H1 (cell line): ENCODE measurements at regions not wholly inside any gene's neighbourhood (a gene's known extent, or its start where the extent isn't known, plus 50 kb on each side); places are given as distances from the start of the nearest gene placed in this dataset.

ENCODE experiments used
- CTCF ChIA-PET: fragments of 300-600 bp; sonication (Branson Sonifier 250); formaldehyde crosslinking; loops from one replicate; lab custom pipeline; 2021; ENCODE audit not compliant: partially characterized antibody; lab: Charles Lee
- POLR2A ChIA-PET: fragments of 300-600 bp; sonication (Branson Sonifier 250); formaldehyde crosslinking; loops from one replicate; lab custom pipeline; 2021; ENCODE audit warnings: inconsistent platforms; ENCODE audit not compliant: partially characterized antibody; lab: Charles Lee
- DNase-seq, 2 experiments: peaks; one replicate each; pipeline versions ENCODE4 v3.0.0 to v3.0.0-alpha.2; 2010 to 2022; ENCODE audit warnings: low spot score in 2 of 2, low read depth in 1 of 2, mixed read lengths in 1 of 2
- FAIRE-seq: peaks from 2 replicates; lab custom pipeline; 2011; peaks lifted over from hg19 to GRCh38; lab: Jason Lieb, UNC
- H2AFZ ChIP-seq: 2 replicates; pipeline ENCODE4 v1.8.1; 2012; ENCODE audit warnings: low read length, inconsistent platforms
- H2AK5ac ChIP-seq: 2 replicates; pipeline ENCODE4 v1.6.1; 2013; ENCODE audit warnings: low read depth, low read length
- H2BK120ac ChIP-seq: replicated peaks from 2 replicates; pipeline ENCODE3; 2013; ENCODE audit warnings: low read depth, low read length, inconsistent platforms
- H2BK12ac ChIP-seq: 2 replicates; pipeline ENCODE4 v1.6.1; 2013; ENCODE audit warnings: low read depth, low read length
- H2BK15ac ChIP-seq: 2 replicates; pipeline ENCODE4 v1.6.1; 2013; ENCODE audit warnings: low read length
- H2BK20ac ChIP-seq: 2 replicates; pipeline ENCODE4 v1.6.1; 2013; ENCODE audit warnings: low read length
- H2BK5ac ChIP-seq: 2 replicates; pipeline ENCODE4 v1.6.1; 2013; ENCODE audit warnings: low read depth, low read length
- H3K14ac ChIP-seq: 2 replicates; pipeline ENCODE4 v1.6.1; 2013; ENCODE audit warnings: inconsistent platforms; ENCODE audit not compliant: insufficient read length
- H3K18ac ChIP-seq: 2 replicates; pipeline ENCODE4 v1.6.1; 2013; ENCODE audit warnings: low read length; ENCODE audit errors: extremely low read depth
- H3K23ac ChIP-seq: 2 replicates; pipeline ENCODE4 v1.6.1; 2013; ENCODE audit warnings: inconsistent platforms; ENCODE audit not compliant: insufficient read length
- H3K23me2 ChIP-seq: 2 replicates; pipeline ENCODE4 v1.6.1; 2013; ENCODE audit warnings: low read depth, low read length
- H3K27ac ChIP-seq: 2 replicates; pipeline ENCODE4 v1.6.1; 2011; ENCODE audit warnings: low read depth, low read length, inconsistent platforms
- H3K27me3 ChIP-seq, 4 experiments: replicated peaks in 1 of 4; 1 replicate in 1 of 4; 2 replicates in 3 of 4; pipeline versions ENCODE4 v1.6.1 to v1.8.1; 2011 to 2013; ENCODE audit warnings: low read length in 3 of 4, mild to moderate bottlenecking in 3 of 4, inconsistent platforms in 2 of 4, mixed read lengths in 2 of 4, moderate library complexity in 1 of 4; ENCODE audit not compliant: control insufficient read depth in 3 of 4, insufficient read depth in 3 of 4; ENCODE audit errors: extremely low read depth in 1 of 4
- H3K36me3 ChIP-seq, 4 experiments: 2 replicates each; pipeline versions ENCODE4 v1.6.1 to v1.8.1; 2011 to 2013; ENCODE audit warnings: mild to moderate bottlenecking in 4 of 4, low read length in 3 of 4, moderate library complexity in 2 of 4, control low read depth in 1 of 4, inconsistent platforms in 1 of 4; ENCODE audit not compliant: insufficient read depth in 4 of 4, control insufficient read depth in 2 of 4
- H3K4ac ChIP-seq: replicated peaks from 2 replicates; pipeline ENCODE3; 2013; ENCODE audit warnings: low read length, low read depth, mixed read lengths, inconsistent platforms; ENCODE audit not compliant: insufficient read length
- H3K4me1 ChIP-seq, 4 experiments: replicated peaks in 1 of 4; 1 replicate in 1 of 4; 2 replicates in 3 of 4; pipeline versions ENCODE4 v1.6.1 to v1.8.1; 2011 to 2013; ENCODE audit warnings: low read length in 3 of 4, inconsistent platforms in 2 of 4, mixed read lengths in 1 of 4; ENCODE audit not compliant: insufficient read depth in 4 of 4, control insufficient read depth in 3 of 4
- H3K4me2 ChIP-seq, 2 experiments: 2 replicates each; pipeline versions ENCODE4 v1.6.1 to v1.8.1; 2011 to 2013; ENCODE audit warnings: low read depth in 2 of 2, low read length in 2 of 2, control low read depth in 1 of 2, inconsistent platforms in 1 of 2, mild to moderate bottlenecking in 1 of 2; ENCODE audit not compliant: insufficient read depth in 1 of 2
- H3K4me3 ChIP-seq, 4 experiments: fragments of 200-600, 300-600 bp in 1 of 4; sonication (generic), shearing (Covaris generic), sonication (Bioruptor Twin) in 1 of 4; 2 replicates each; pipeline versions ENCODE4 v1.5.1 to v1.8.1; 2011 to 2016; ENCODE audit warnings: low read length in 4 of 4, low read depth in 3 of 4, control low read depth in 2 of 4, inconsistent platforms in 2 of 4, mild to moderate bottlenecking in 2 of 4, mixed read lengths in 1 of 4, moderate library complexity in 1 of 4; ENCODE audit not compliant: insufficient read depth in 2 of 4; ENCODE audit errors: extremely low read depth in 1 of 4
- H3K56ac ChIP-seq: replicated peaks from 2 replicates; pipeline ENCODE3; 2013; ENCODE audit warnings: low read depth, mild to moderate bottlenecking, mixed read lengths, low read length, inconsistent platforms; ENCODE audit not compliant: insufficient read length
- H3K79me1 ChIP-seq: 2 replicates; pipeline ENCODE4 v1.6.1; 2013; ENCODE audit warnings: low read depth, low read length, control low read depth
- H3K79me2 ChIP-seq, 2 experiments: 2 replicates each; pipeline versions ENCODE4 v1.6.1 to v1.8.1; 2012 to 2013; ENCODE audit warnings: low read length in 2 of 2, mild to moderate bottlenecking in 2 of 2, inconsistent platforms in 1 of 2; ENCODE audit not compliant: insufficient read depth in 2 of 2, control insufficient read depth in 1 of 2
- H3K9ac ChIP-seq, 4 experiments: replicated peaks in 1 of 4; 1 replicate in 1 of 4; 2 replicates in 3 of 4; pipeline versions ENCODE4 v1.6.1 to v1.8.1; 2011 to 2013; ENCODE audit warnings: low read depth in 3 of 4, low read length in 3 of 4, control low read depth in 2 of 4, mild to moderate bottlenecking in 2 of 4, moderate library complexity in 2 of 4, inconsistent platforms in 1 of 4; ENCODE audit errors: extremely low read depth in 1 of 4
- H3K9me3 ChIP-seq, 2 experiments: 2 replicates each; pipeline versions ENCODE4 v1.6.1 to v1.8.1; 2012 to 2013; ENCODE audit warnings: mild to moderate bottlenecking in 2 of 2, moderate library complexity in 2 of 2, control low read depth in 1 of 2, inconsistent platforms in 1 of 2, low read depth in 1 of 2, low read length in 1 of 2, mixed read lengths in 1 of 2; ENCODE audit not compliant: insufficient read depth in 2 of 2
- H4K20me1 ChIP-seq, 2 experiments: replicated peaks in 1 of 2; 2 replicates each; pipeline versions ENCODE3 to v1.8.1; 2011 to 2013; ENCODE audit warnings: inconsistent platforms in 2 of 2, low read length in 2 of 2, mild to moderate bottlenecking in 1 of 2; ENCODE audit not compliant: insufficient read depth in 2 of 2, control insufficient read depth in 1 of 2
- H4K5ac ChIP-seq: 2 replicates; pipeline ENCODE4 v1.6.1; 2013; ENCODE audit warnings: low read length, low read depth, mixed read lengths, inconsistent platforms; ENCODE audit not compliant: insufficient read length
- H4K8ac ChIP-seq: 2 replicates; pipeline ENCODE4 v1.8.0; 2013; ENCODE audit warnings: mild to moderate bottlenecking, moderate library complexity, low read length, inconsistent platforms; ENCODE audit not compliant: insufficient read depth; ENCODE audit errors: extremely low read depth
- H4K91ac ChIP-seq: replicated peaks from 2 replicates; pipeline ENCODE3; 2013; ENCODE audit warnings: low read length, mixed read lengths, inconsistent platforms; ENCODE audit not compliant: insufficient read length
- EGR1 ChIP-seq: IDR thresholded peaks from 2 replicates; pipeline ENCODE4 v1.6.1; 2011; ENCODE audit warnings: low read depth, low read length, borderline replicate concordance
- WGBS, 2 experiments: shearing (Covaris generic) in 1 of 2; methylation state at CpG; one replicate each; pipeline versions ENCODE4 v1.1.6 to v1.1.7; 2013 to 2015; ENCODE audit warnings: low lambda C conversion rate in 2 of 2, mixed read lengths in 2 of 2, inconsistent platforms in 1 of 2, low coverage in 1 of 2, missing lambda C conversion rate in 1 of 2; ENCODE audit not compliant: insufficient replicate concordance in 2 of 2, insufficient coverage in 1 of 2, insufficient read length in 1 of 2; ENCODE audit errors: extremely low coverage in 1 of 2, missing lambda C conversion rate in 1 of 2; 5-methylcytosine and 5-hydroxymethylcytosine counted together
- TF ChIP-seq, protein P1 (sequence below): IDR thresholded peaks from 2 replicates; pipeline ENCODE4 v1.6.1; 2011; ENCODE audit warnings: low read length, improper control_type of control experiment

GRCh38 chr18:70380915-70381896, 92.4 kb downstream of the SOCS6 start:
- H3K36me3 ChIP-seq, result no peaks in the 10 kb centered on the region
- no peaks in the 10 kb centered on the region for H3K23me2 ChIP-seq
- H3K79me1 ChIP-seq, result no peaks in the 10 kb centered on the region
- H2AK5ac ChIP-seq, result no peak overlapping the region
- no peak for DNase-seq
- POLR2A ChIA-PET, result no interaction called here
- 0 out of 2 replicates have a peak overlapping the region, but pooled peaks have one; percentile 61 for H2BK20ac ChIP-seq
- H2AFZ ChIP-seq, result no peak overlapping the region
- no peak overlapping the region for H4K5ac ChIP-seq
- no peak overlapping the region for H3K56ac ChIP-seq
- H4K8ac ChIP-seq, result no peak overlapping the region
- H3K18ac ChIP-seq, result no peak overlapping the region
- no peaks in the 10 kb centered on the region for H3K9me3 ChIP-seq
- no peak overlapping the region for H3K4me2 ChIP-seq
- no peak overlapping the region for H4K91ac ChIP-seq
- H3K27me3 ChIP-seq, result no peaks in the 10 kb centered on the region
- H3K14ac ChIP-seq, result no peak overlapping the region
- H3K4me1 ChIP-seq, result no peaks in the 10 kb centered on the region
- no peak overlapping the region for H2BK15ac ChIP-seq
- no peaks in the 10 kb centered on the region for H3K79me2 ChIP-seq
- H3K4ac ChIP-seq, result no peak overlapping the region
- no peak overlapping the region for H3K4me3 ChIP-seq
- H3K9ac ChIP-seq, result no peak overlapping the region
- H2BK5ac ChIP-seq, result no peak overlapping the region
- 81% methylated on average over 23 of the region's 23 CpGs; no CpG with 5 or more reads in 1 of the 2 experiments for WGBS, 2 experiments
- no peak overlapping the region for H3K27ac ChIP-seq
- no peak overlapping the region for H2BK120ac ChIP-seq
- no peaks in the 10 kb centered on the region for H4K20me1 ChIP-seq
- CTCF ChIA-PET, result interaction anchor here (1.1 to 1.4 kb wide), 2 partner anchors 10 to 52 kb away, joined by 4 to 6 read pairs; no protein-coding TSS in a partner anchor
- no peak for FAIRE-seq
- TF ChIP-seq, protein P1, sequence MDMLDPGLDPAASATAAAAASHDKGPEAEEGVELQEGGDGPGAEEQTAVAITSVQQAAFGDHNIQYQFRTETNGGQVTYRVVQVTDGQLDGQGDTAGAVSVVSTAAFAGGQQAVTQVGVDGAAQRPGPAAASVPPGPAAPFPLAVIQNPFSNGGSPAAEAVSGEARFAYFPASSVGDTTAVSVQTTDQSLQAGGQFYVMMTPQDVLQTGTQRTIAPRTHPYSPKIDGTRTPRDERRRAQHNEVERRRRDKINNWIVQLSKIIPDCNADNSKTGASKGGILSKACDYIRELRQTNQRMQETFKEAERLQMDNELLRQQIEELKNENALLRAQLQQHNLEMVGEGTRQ, result no peak
- peak; percentile 57; the same call in 1 of the 2 replicates for TF ChIP-seq EGR1
- H2BK12ac ChIP-seq, result no peak overlapping the region
- H3K23ac ChIP-seq, result no peak overlapping the region
